ENCODE measurements at regions not wholly inside any gene's neighbourhood (a gene's known extent, or its start where the extent isn't known, plus 50 kb on each side); places are given as distances from the start of the nearest gene placed in this dataset.

DNA sequence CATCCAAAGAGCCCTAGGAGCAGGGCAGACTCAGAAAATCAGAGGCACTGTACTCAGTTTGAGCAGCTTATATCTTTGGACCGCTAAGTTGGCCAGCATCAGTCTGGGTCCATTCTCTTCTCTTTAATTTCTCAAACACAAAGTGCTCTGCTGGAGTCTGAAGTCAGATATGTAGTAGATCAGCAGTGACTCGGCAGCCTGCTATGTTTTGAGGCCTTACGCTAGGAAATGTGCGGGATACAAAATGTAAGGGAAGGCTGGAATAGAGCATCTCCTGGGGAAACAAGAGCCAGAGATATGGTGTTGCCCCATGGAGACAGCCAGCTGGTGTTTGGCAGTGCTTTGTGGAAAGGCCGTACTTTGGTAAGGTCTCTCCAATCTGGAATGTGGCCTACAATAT, 60.6 kb upstream of the VKORC1L1 start:
- TF ChIP-seq CTCF (IDR thresholded peaks at IDR 0.05; ENCODE audit: insufficient read depth, low read length, poor library complexity, severe bottlenecking): no peak
- TF ChIP-seq EZH2phosphoT487 (conservative IDR thresholded peaks at IDR 0.05; ENCODE audit: low read length): no peak
